ENCODE measurements at regions not wholly inside any gene's neighbourhood (a gene's known extent, or its start where the extent isn't known, plus 50 kb on each side); places are given as distances from the start of the nearest gene placed in this dataset.

DNA sequence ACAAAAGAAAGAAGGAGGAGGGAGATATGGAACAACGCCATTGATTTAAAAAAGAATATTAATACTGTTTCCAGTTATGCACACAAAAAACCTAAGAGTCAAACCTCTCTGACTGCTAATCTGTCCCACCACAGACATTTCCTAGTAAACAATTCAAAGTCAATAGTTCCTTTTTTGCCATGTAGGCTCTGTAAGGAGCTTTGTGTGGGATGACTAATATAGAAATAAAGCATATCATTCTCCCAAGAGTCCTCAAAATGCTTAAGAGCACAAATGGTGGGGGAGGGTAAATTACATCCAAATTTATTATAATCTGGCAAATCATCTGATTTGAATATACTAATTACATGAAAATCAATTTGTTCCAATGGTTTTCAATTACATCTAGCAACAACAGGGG is 155.9 kb upstream of the CNTN4 start:
- TF ChIP-seq, protein P1, sequence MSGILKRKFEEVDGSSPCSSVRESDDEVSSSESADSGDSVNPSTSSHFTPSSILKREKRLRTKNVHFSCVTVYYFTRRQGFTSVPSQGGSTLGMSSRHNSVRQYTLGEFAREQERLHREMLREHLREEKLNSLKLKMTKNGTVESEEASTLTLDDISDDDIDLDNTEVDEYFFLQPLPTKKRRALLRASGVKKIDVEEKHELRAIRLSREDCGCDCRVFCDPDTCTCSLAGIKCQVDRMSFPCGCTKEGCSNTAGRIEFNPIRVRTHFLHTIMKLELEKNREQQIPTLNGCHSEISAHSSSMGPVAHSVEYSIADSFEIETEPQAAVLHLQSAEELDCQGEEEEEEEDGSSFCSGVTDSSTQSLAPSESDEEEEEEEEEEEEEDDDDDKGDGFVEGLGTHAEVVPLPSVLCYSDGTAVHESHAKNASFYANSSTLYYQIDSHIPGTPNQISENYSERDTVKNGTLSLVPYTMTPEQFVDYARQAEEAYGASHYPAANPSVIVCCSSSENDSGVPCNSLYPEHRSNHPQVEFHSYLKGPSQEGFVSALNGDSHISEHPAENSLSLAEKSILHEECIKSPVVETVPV (CRISPR knock-in tag; IDR thresholded peaks at IDR 0.05): no peak
- TF ChIP-seq TOX (CRISPR knock-in tag; IDR thresholded peaks at IDR 0.05; ENCODE audit: borderline replicate concordance) (no peak), ARNTL (CRISPR knock-in tag; IDR thresholded peaks at IDR 0.05; ENCODE audit: borderline replicate concordance, low read depth) (no peak), PATZ1 (CRISPR knock-in tag; IDR thresholded peaks at IDR 0.05; ENCODE audit: borderline replicate concordance) (no peak), CREB5 (CRISPR knock-in tag; IDR thresholded peaks at IDR 0.05; ENCODE audit: low read depth) (no peak), ZFP30 (CRISPR knock-in tag; IDR thresholded peaks at IDR 0.05) (no peak)

Data from SK-N-SH treated with all-trans-retinoic acid at 6 μM for 48 hours (cell line).